ENCODE measurements at regions not wholly inside any gene's neighbourhood (a gene's known extent, or its start where the extent isn't known, plus 50 kb on each side); places are given as distances from the start of the nearest gene placed in this dataset.

DNA sequence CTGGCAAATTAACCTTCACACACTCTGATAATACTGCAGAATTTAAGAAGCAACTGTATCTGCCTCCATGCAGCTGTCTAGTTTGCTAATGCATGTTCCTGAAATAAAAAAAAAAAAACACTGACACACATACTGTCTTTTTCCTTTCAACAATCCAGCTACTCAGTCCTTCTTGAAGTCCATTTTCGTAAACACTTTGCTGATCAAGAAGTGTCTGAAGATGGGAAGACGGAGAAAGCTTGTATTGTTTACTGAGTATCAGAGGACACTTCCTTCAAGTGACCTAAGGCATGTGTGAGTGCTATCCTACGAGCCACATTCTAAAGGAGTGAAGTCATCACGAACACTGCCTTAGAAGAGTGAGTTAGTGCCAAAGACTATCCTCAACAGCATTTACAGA lies 82.6 kb downstream of the LUZP4 start:
- 69% methylated on average over 4 of the region's 4 CpGs for WGBS
- TF ChIP-seq JUND (IDR thresholded peaks at IDR 0.05), result peak in 1 of 2 donors; percentile 47
- TF ChIP-seq, protein P1, sequence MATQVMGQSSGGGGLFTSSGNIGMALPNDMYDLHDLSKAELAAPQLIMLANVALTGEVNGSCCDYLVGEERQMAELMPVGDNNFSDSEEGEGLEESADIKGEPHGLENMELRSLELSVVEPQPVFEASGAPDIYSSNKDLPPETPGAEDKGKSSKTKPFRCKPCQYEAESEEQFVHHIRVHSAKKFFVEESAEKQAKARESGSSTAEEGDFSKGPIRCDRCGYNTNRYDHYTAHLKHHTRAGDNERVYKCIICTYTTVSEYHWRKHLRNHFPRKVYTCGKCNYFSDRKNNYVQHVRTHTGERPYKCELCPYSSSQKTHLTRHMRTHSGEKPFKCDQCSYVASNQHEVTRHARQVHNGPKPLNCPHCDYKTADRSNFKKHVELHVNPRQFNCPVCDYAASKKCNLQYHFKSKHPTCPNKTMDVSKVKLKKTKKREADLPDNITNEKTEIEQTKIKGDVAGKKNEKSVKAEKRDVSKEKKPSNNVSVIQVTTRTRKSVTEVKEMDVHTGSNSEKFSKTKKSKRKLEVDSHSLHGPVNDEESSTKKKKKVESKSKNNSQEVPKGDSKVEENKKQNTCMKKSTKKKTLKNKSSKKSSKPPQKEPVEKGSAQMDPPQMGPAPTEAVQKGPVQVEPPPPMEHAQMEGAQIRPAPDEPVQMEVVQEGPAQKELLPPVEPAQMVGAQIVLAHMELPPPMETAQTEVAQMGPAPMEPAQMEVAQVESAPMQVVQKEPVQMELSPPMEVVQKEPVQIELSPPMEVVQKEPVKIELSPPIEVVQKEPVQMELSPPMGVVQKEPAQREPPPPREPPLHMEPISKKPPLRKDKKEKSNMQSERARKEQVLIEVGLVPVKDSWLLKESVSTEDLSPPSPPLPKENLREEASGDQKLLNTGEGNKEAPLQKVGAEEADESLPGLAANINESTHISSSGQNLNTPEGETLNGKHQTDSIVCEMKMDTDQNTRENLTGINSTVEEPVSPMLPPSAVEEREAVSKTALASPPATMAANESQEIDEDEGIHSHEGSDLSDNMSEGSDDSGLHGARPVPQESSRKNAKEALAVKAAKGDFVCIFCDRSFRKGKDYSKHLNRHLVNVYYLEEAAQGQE (IDR thresholded peaks at IDR 0.05), result no peak
- TF ChIP-seq, protein P2, sequence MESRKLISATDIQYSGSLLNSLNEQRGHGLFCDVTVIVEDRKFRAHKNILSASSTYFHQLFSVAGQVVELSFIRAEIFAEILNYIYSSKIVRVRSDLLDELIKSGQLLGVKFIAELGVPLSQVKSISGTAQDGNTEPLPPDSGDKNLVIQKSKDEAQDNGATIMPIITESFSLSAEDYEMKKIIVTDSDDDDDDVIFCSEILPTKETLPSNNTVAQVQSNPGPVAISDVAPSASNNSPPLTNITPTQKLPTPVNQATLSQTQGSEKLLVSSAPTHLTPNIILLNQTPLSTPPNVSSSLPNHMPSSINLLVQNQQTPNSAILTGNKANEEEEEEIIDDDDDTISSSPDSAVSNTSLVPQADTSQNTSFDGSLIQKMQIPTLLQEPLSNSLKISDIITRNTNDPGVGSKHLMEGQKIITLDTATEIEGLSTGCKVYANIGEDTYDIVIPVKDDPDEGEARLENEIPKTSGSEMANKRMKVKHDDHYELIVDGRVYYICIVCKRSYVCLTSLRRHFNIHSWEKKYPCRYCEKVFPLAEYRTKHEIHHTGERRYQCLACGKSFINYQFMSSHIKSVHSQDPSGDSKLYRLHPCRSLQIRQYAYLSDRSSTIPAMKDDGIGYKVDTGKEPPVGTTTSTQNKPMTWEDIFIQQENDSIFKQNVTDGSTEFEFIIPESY (IDR thresholded peaks at IDR 0.05), result no peak
- Histone ChIP-seq H3K9ac (ENCODE audit: low read depth in 1 of 2, low read length in 2 of 2) (no peak overlapping the region), H3K27ac (ENCODE audit: low read depth in 1 of 2, low read length in 2 of 2) (no peak overlapping the region), H3K36me3 (ENCODE audit: control insufficient read depth in 4 of 4, insufficient read depth in 3 of 4, low read depth in 1 of 4, low read length in 3 of 4) (no peaks in the 10 kb centered on the region), H3K9me3 (ENCODE audit: control insufficient read depth in 4 of 4, low read length in 3 of 4) (no peaks in the 10 kb centered on the region), H3K4me3 (ENCODE audit: low read depth in 1 of 3, low read length in 3 of 3) (no peak overlapping the region), H3K27me3 (ENCODE audit: control insufficient read depth in 4 of 4, insufficient read depth in 4 of 4, low read length in 3 of 4) (peaks cover 0 to 4% (median 0%) of the 10 kb centered on the region in 4 donors), H3K4me1 (ENCODE audit: control insufficient read depth in 4 of 4, insufficient read depth in 4 of 4, low read length in 3 of 4) (no peaks in the 10 kb centered on the region)
- no peak for DNase-seq (ENCODE audit: low spot score)

DNA sequence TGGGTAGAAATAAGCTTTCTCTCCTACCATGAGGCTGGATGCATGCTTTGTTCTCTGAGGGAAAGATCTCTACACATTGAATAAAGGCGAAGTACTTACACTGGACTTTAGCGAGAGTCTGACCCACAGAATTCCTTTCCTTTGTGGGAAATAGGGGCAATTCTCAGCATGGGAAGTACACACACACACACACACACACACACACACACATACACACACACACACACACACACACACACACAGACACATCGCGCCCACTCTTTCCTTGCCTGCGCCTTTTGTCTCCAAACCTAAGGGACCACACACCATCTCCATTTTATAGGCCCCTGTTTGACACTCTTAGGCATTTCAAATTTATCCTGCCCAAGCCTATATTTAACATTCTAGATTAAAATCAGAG lies 83.8 kb downstream of the LUZP4 start:
- WGBS, result 98% methylated on average over 5 of the region's 5 CpGs
- Histone ChIP-seq H3K36me3 (ENCODE audit: control insufficient read depth in 4 of 4, insufficient read depth in 3 of 4, low read depth in 1 of 4, low read length in 3 of 4) (no peaks in the 10 kb centered on the region), H3K4me3 (ENCODE audit: low read depth in 1 of 3, low read length in 3 of 3) (no peak overlapping the region), H3K9ac (ENCODE audit: low read depth in 1 of 2, low read length in 2 of 2) (no peak overlapping the region), H3K9me3 (ENCODE audit: control insufficient read depth in 4 of 4, low read length in 3 of 4) (no peaks in the 10 kb centered on the region), H3K27ac (ENCODE audit: low read depth in 1 of 2, low read length in 2 of 2) (no peak overlapping the region), H3K4me1 (ENCODE audit: control insufficient read depth in 4 of 4, insufficient read depth in 4 of 4, low read length in 3 of 4) (no peaks in the 10 kb centered on the region), H3K27me3 (ENCODE audit: control insufficient read depth in 4 of 4, insufficient read depth in 4 of 4, low read length in 3 of 4) (peaks cover 0 to 4% (median 0%) of the 10 kb centered on the region in 4 donors)
- DNase-seq (ENCODE audit: low spot score), result no peak
- no peak for TF ChIP-seq HNF4G (IDR thresholded peaks at IDR 0.05)

DNA sequence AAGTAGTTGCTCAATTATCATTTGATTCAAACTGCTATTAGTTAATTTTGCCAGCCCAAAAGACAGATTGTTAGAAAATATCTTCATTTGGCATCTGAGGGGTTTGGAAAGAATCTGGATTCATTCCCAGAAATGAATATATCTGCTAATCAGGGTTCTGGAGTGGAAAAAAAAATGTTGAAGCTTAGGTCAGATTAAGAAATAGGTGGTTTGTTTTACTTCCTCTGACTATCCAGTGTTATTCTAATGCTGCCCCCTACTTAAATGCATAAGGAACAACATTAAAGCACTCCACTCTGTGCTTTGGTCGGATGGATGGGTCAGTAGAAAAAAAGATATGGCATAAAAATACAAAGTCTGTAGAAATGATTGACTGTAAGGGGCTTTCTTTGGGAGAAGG lies 89.0 kb downstream of the LUZP4 start:
- Histone ChIP-seq H3K9ac (ENCODE audit: low read depth in 1 of 2, low read length in 2 of 2) (no peak overlapping the region), H3K27me3 (ENCODE audit: control insufficient read depth in 4 of 4, insufficient read depth in 4 of 4, low read length in 3 of 4) (no peaks in the 10 kb centered on the region), H3K36me3 (ENCODE audit: control insufficient read depth in 4 of 4, insufficient read depth in 3 of 4, low read depth in 1 of 4, low read length in 3 of 4) (no peaks in the 10 kb centered on the region), H3K27ac (ENCODE audit: low read depth in 1 of 2, low read length in 2 of 2) (no peak overlapping the region), H3K4me3 (ENCODE audit: low read depth in 1 of 3, low read length in 3 of 3) (no peak overlapping the region), H3K4me1 (ENCODE audit: control insufficient read depth in 4 of 4, insufficient read depth in 4 of 4, low read length in 3 of 4) (no peaks in the 10 kb centered on the region), H3K9me3 (ENCODE audit: control insufficient read depth in 4 of 4, low read length in 3 of 4) (no peaks in the 10 kb centered on the region)
- DNase-seq (ENCODE audit: low spot score), result no peak
- 80% methylated on average over 1 of the region's 1 CpG for WGBS
- TF ChIP-seq, protein P3, sequence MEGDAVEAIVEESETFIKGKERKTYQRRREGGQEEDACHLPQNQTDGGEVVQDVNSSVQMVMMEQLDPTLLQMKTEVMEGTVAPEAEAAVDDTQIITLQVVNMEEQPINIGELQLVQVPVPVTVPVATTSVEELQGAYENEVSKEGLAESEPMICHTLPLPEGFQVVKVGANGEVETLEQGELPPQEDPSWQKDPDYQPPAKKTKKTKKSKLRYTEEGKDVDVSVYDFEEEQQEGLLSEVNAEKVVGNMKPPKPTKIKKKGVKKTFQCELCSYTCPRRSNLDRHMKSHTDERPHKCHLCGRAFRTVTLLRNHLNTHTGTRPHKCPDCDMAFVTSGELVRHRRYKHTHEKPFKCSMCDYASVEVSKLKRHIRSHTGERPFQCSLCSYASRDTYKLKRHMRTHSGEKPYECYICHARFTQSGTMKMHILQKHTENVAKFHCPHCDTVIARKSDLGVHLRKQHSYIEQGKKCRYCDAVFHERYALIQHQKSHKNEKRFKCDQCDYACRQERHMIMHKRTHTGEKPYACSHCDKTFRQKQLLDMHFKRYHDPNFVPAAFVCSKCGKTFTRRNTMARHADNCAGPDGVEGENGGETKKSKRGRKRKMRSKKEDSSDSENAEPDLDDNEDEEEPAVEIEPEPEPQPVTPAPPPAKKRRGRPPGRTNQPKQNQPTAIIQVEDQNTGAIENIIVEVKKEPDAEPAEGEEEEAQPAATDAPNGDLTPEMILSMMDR (IDR thresholded peaks at IDR 0.05; ENCODE audit: low read depth, low read length, missing input control), result no peak
- peak; percentile 48 to 54 for TF ChIP-seq RAD21 (IDR thresholded peaks at IDR 0.05)
